ENCODE measurements at regions not wholly inside any gene's neighbourhood (a gene's known extent, or its start where the extent isn't known, plus 50 kb on each side); places are given as distances from the start of the nearest gene placed in this dataset.

- Histone ChIP-seq H3K4me1 (ENCODE audit: control insufficient read depth, insufficient read depth, low read length) (no peaks in the 10 kb centered on the region), H3K9me3 (ENCODE audit: control insufficient read depth, insufficient read depth, low read length) (no peaks in the 10 kb centered on the region), H3K36me3 (ENCODE audit: control insufficient read depth, insufficient read depth, low read length) (no peaks in the 10 kb centered on the region), H3K27ac (ENCODE audit: low read length) (no peak overlapping the region), H3K4me3 (ENCODE audit: low read length) (no peak overlapping the region), H3K27me3 (ENCODE audit: control insufficient read depth, insufficient read depth, low read length) (no peaks in the 10 kb centered on the region)
- TF ChIP-seq, protein P1, sequence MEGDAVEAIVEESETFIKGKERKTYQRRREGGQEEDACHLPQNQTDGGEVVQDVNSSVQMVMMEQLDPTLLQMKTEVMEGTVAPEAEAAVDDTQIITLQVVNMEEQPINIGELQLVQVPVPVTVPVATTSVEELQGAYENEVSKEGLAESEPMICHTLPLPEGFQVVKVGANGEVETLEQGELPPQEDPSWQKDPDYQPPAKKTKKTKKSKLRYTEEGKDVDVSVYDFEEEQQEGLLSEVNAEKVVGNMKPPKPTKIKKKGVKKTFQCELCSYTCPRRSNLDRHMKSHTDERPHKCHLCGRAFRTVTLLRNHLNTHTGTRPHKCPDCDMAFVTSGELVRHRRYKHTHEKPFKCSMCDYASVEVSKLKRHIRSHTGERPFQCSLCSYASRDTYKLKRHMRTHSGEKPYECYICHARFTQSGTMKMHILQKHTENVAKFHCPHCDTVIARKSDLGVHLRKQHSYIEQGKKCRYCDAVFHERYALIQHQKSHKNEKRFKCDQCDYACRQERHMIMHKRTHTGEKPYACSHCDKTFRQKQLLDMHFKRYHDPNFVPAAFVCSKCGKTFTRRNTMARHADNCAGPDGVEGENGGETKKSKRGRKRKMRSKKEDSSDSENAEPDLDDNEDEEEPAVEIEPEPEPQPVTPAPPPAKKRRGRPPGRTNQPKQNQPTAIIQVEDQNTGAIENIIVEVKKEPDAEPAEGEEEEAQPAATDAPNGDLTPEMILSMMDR (IDR thresholded peaks at IDR 0.05), result no peak
- peaks cover 13% of the 10 kb centered on the region for H3K36me3 Mint-ChIP-seq
- no peak overlapping the region for H3K4me3 Mint-ChIP-seq
- no peak overlapping the region for H3K27ac Mint-ChIP-seq
- WGBS (ENCODE audit: insufficient coverage), result no CpG with 5 or more reads among the region's 1 CpG
- H3K4me1 Mint-ChIP-seq, result no peaks in the 10 kb centered on the region
- H3K9me3 Mint-ChIP-seq, result peaks cover 14 to 17% of the 10 kb centered on the region in 2 donors
- DNase-seq (no peak), ATAC-seq (no peak)
- intact Hi-C loops (cut with micrococcal nuclease), result no loop called here
- no peaks in the 10 kb centered on the region for H3K27me3 Mint-ChIP-seq (ENCODE audit: low read depth in 2 of 2)
Measured at GRCh38 chr4:65120287-65120686, 550.0 kb downstream of the EPHA5 start.

- Mint-ChIP-seq H3K27me3 (ENCODE audit: low read depth in 2 of 2) (no peaks in the 10 kb centered on the region), H3K4me3 (no peak overlapping the region), H3K9me3 (peaks cover 6 to 14% of the 10 kb centered on the region in 2 donors), H3K36me3 (no peaks in the 10 kb centered on the region), H3K27ac (no peak overlapping the region), H3K4me1 (no peaks in the 10 kb centered on the region)
- Histone ChIP-seq H3K27me3 (ENCODE audit: control insufficient read depth, insufficient read depth, low read length) (no peaks in the 10 kb centered on the region), H3K9me3 (ENCODE audit: control insufficient read depth, insufficient read depth, low read length) (peaks cover 7% of the 10 kb centered on the region), H3K36me3 (ENCODE audit: control insufficient read depth, insufficient read depth, low read length) (no peaks in the 10 kb centered on the region), H3K4me1 (ENCODE audit: control insufficient read depth, insufficient read depth, low read length) (no peaks in the 10 kb centered on the region), H3K27ac (ENCODE audit: low read length) (no peak overlapping the region), H3K4me3 (ENCODE audit: low read length) (no peak overlapping the region)
- intact Hi-C loops (cut with micrococcal nuclease), result no loop called here
- DNase-seq (no peak), ATAC-seq (no peak)
- TF ChIP-seq, protein P1 (IDR thresholded peaks at IDR 0.05), result no peak
- 100% methylated on average over 1 of the region's 2 CpGs for WGBS (ENCODE audit: insufficient coverage)
Measured at GRCh38 chr4:65102419-65102818, 567.9 kb downstream of the EPHA5 start.

GRCh38 chr4:65096630-65097029, 573.7 kb downstream of the EPHA5 start:
- Mint-ChIP-seq H3K4me3 (no peak overlapping the region), H3K4me1 (no peaks in the 10 kb centered on the region), H3K36me3 (no peaks in the 10 kb centered on the region), H3K9me3 (peaks cover 4 to 6% of the 10 kb centered on the region in 2 donors), H3K27me3 (ENCODE audit: low read depth in 2 of 2) (no peaks in the 10 kb centered on the region), H3K27ac (no peak overlapping the region)
- no CpG with 5 or more reads among the region's 1 CpG for WGBS (ENCODE audit: insufficient coverage)
- Histone ChIP-seq H3K27ac (ENCODE audit: low read length) (no peak overlapping the region), H3K36me3 (ENCODE audit: control insufficient read depth, insufficient read depth, low read length) (no peaks in the 10 kb centered on the region), H3K27me3 (ENCODE audit: control insufficient read depth, insufficient read depth, low read length) (no peaks in the 10 kb centered on the region), H3K4me1 (ENCODE audit: control insufficient read depth, insufficient read depth, low read length) (no peaks in the 10 kb centered on the region), H3K4me3 (ENCODE audit: low read length) (no peak overlapping the region), H3K9me3 (ENCODE audit: control insufficient read depth, insufficient read depth, low read length) (peaks cover 5% of the 10 kb centered on the region)
- TF ChIP-seq, protein P1 (IDR thresholded peaks at IDR 0.05), result no peak
- DNase-seq, result no peak
- ATAC-seq, result no peak
- intact Hi-C loops (cut with micrococcal nuclease), result no loop called here

DNA sequence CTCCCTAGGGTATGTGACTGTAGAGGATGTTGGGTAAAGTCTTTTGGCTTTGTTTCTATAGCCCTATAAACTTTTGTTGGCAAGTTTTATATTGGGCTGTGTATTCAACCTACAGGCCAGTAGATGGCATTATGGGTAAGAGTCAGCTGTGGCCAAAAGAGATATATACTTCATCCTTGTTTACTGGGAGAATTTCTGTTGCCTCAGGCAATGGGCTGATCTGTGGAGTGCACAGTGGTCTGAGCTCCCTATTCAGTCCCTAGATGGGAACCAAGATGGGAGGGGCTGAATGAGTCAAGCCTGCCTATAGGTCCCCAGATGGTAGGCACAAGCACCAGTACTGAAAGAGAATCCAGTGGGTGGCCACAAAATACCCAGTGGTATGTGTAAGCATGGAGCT, 580.6 kb downstream of the EPHA5 start:
- DNase-seq (no peak), ATAC-seq (no peak)
- H3K27me3 ChIP-seq (ENCODE audit: control insufficient read depth, insufficient read depth, low read length), result no peaks in the 10 kb centered on the region
- TF ChIP-seq, protein P1 (IDR thresholded peaks at IDR 0.05), result no peak
- Mint-ChIP-seq H3K36me3 (peaks cover 18% of the 10 kb centered on the region), H3K4me3 (no peak overlapping the region), H3K27me3 (ENCODE audit: low read depth in 2 of 2) (no peaks in the 10 kb centered on the region), H3K27ac (no peak overlapping the region), H3K4me1 (no peaks in the 10 kb centered on the region), H3K9me3 (peaks cover 8 to 22% of the 10 kb centered on the region in 2 donors)
- H3K4me1 ChIP-seq (ENCODE audit: control insufficient read depth, insufficient read depth, low read length), result no peaks in the 10 kb centered on the region
- no peak overlapping the region for H3K4me3 ChIP-seq (ENCODE audit: low read length)
- peaks cover under 1% of the 10 kb centered on the region for H3K9me3 ChIP-seq (ENCODE audit: control insufficient read depth, insufficient read depth, low read length)
- intact Hi-C loops (cut with micrococcal nuclease), result no loop called here
- H3K27ac ChIP-seq (ENCODE audit: low read length), result no peak overlapping the region
- no peaks in the 10 kb centered on the region for H3K36me3 ChIP-seq (ENCODE audit: control insufficient read depth, insufficient read depth, low read length)
